IMR-90 (cell line): ENCODE measurements at regions not wholly inside any gene's neighbourhood (a gene's known extent, or its start where the extent isn't known, plus 50 kb on each side); places are given as distances from the start of the nearest gene placed in this dataset.

Source experiments
- ATAC-seq: fragments of 200-7000 bp; cut with Tn5 transposase; 2 replicates; pipeline ENCODE4 v1.9.1; 2020; ENCODE audit warnings: low read depth, mild to moderate bottlenecking, moderate library complexity
- BruUV-seq: library from RNA; stranded (reverse); fragments of 400-500 nt; replicated peaks from 2 replicates; lab custom pipeline; 2021; lab: Mats Ljungman, UMichigan
- CTCF ChIA-PET: fragments of 300-600 bp; formaldehyde crosslinking; extraction: SDS; loops from one replicate; lab custom pipeline; 2021; ENCODE audit warnings: antibody characterized with exemption; lab: Yijun Ruan, JAX
- POLR2A ChIA-PET: fragments of 300-600 bp; sonication (Branson Sonifier 250); formaldehyde crosslinking; loops from one replicate; lab custom pipeline; 2022; ENCODE audit warnings: antibody characterized with exemption; ENCODE audit not compliant: unreplicated experiment; lab: Charles Lee
- DNase-seq: peaks from one replicate; pipeline ENCODE4 v3.0.0; 2013
- H2AFZ ChIP-seq: replicated peaks from 2 replicates; pipeline ENCODE3; 2013; ENCODE audit warnings: low read length, mild to moderate bottlenecking; ENCODE audit not compliant: poor library complexity
- H2AK5ac ChIP-seq: 2 replicates; pipeline ENCODE4 v1.6.1; 2013; ENCODE audit warnings: low read depth, low read length, inconsistent platforms
- H2AK9ac ChIP-seq: replicated peaks from 2 replicates; pipeline ENCODE3; 2013; ENCODE audit warnings: mild to moderate bottlenecking, low read depth, low read length, moderate library complexity; ENCODE audit not compliant: poor library complexity
- H2BK120ac ChIP-seq: 2 replicates; pipeline ENCODE4 v1.6.1; 2013; ENCODE audit warnings: low read depth, low read length, inconsistent platforms
- H2BK15ac ChIP-seq: 3 replicates; pipeline ENCODE4 v1.6.1; 2013; ENCODE audit warnings: low read depth, low read length, inconsistent platforms
- H2BK20ac ChIP-seq: 2 replicates; pipeline ENCODE4 v1.6.1; 2013; ENCODE audit warnings: low read depth, mild to moderate bottlenecking, inconsistent platforms, low read length, moderate library complexity
- H2BK5ac ChIP-seq: 2 replicates; pipeline ENCODE4 v1.6.1; 2013; ENCODE audit warnings: mild to moderate bottlenecking, low read depth, low read length, inconsistent platforms; ENCODE audit not compliant: poor library complexity, severe bottlenecking
- H3K14ac ChIP-seq: replicated peaks from 2 replicates; pipeline ENCODE4 v1.6.1; 2013; ENCODE audit warnings: low read depth, low read length, inconsistent platforms
- H3K18ac ChIP-seq: 2 replicates; pipeline ENCODE4 v1.6.1; 2013; ENCODE audit warnings: low read depth, low read length, control low read depth
- H3K23ac ChIP-seq: 2 replicates; pipeline ENCODE4 v1.6.1; 2013; ENCODE audit warnings: low read depth, low read length, inconsistent platforms
- H3K27ac ChIP-seq: 2 replicates; pipeline ENCODE4 v1.5.1; 2013; ENCODE audit warnings: mild to moderate bottlenecking, control low read depth, low read length; ENCODE audit not compliant: insufficient read depth
- H3K27me3 ChIP-seq: 2 replicates; pipeline ENCODE4 v1.6.1; 2013; ENCODE audit warnings: low read length; ENCODE audit not compliant: control insufficient read depth, insufficient read depth
- H3K36me3 ChIP-seq: 2 replicates; pipeline ENCODE4 v1.6.1; 2013; ENCODE audit warnings: low read length, mixed read lengths; ENCODE audit not compliant: control insufficient read depth, insufficient read depth
- H3K4ac ChIP-seq: 2 replicates; pipeline ENCODE4 v1.6.1; 2013; ENCODE audit warnings: low read depth, low read length, inconsistent platforms
- H3K4me1 ChIP-seq: 2 replicates; pipeline ENCODE4 v1.6.1; 2013; ENCODE audit warnings: low read length, mixed read lengths; ENCODE audit not compliant: control insufficient read depth, insufficient read depth
- H3K4me2 ChIP-seq: 2 replicates; pipeline ENCODE4 v1.6.1; 2013; ENCODE audit warnings: low read depth, mild to moderate bottlenecking, control low read depth, low read length, moderate library complexity
- H3K4me3 ChIP-seq: 2 replicates; pipeline ENCODE4 v1.5.1; 2013; ENCODE audit warnings: low read depth, mild to moderate bottlenecking, control low read depth, low read length, moderate library complexity; ENCODE audit not compliant: insufficient read depth
- H3K56ac ChIP-seq: 2 replicates; pipeline ENCODE4 v1.6.1; 2013; ENCODE audit warnings: low read length, inconsistent platforms; ENCODE audit not compliant: insufficient read depth; ENCODE audit errors: extremely low read depth
- H3K79me1 ChIP-seq, 2 experiments: 2 replicates each; pipeline ENCODE4 v1.6.1; 2013; ENCODE audit warnings: low read length in 2 of 2, inconsistent platforms in 1 of 2, low read depth in 1 of 2
- H3K9ac ChIP-seq: 2 replicates; pipeline ENCODE4 v1.6.1; 2013; ENCODE audit warnings: low read depth, low read length, control low read depth
- H3K9me1 ChIP-seq: 2 replicates; pipeline ENCODE4 v1.6.1; 2013; ENCODE audit warnings: low read length, inconsistent platforms; ENCODE audit not compliant: insufficient read depth
- H3K9me3 ChIP-seq: 2 replicates; pipeline ENCODE4 v1.6.1; 2013; ENCODE audit warnings: low read length; ENCODE audit not compliant: control insufficient read depth, insufficient read depth
- H4K20me1 ChIP-seq: 2 replicates; pipeline ENCODE4 v1.6.1; 2013; ENCODE audit warnings: low read length, inconsistent platforms; ENCODE audit not compliant: insufficient read depth
- H4K5ac ChIP-seq: 2 replicates; pipeline ENCODE4 v1.6.1; 2013; ENCODE audit warnings: mild to moderate bottlenecking, low read depth, low read length, control low read depth
- H4K8ac ChIP-seq, 2 experiments: 2 replicates each; pipeline ENCODE4 v1.6.1; 2013; ENCODE audit warnings: low read depth in 2 of 2, low read length in 2 of 2, control low read depth in 1 of 2, inconsistent platforms in 1 of 2
- H4K91ac ChIP-seq: 2 replicates; pipeline ENCODE4 v1.6.1; 2013; ENCODE audit warnings: low read depth, low read length, inconsistent platforms; ENCODE audit not compliant: insufficient read depth
- BHLHE40 ChIP-seq: fragments of 150-350 bp; IDR thresholded peaks from 2 replicates; pipeline ENCODE4 v1.6.1; 2016; ENCODE audit warnings: mild to moderate bottlenecking, low read depth, low read length
- CEBPB ChIP-seq: IDR thresholded peaks from 2 replicates; pipeline ENCODE4 v1.6.1; 2012; ENCODE audit warnings: low read depth, low read length, improper control_type of control experiment
- FOS ChIP-seq: fragments of 150-350 bp; IDR thresholded peaks from 2 replicates; pipeline ENCODE4 v1.6.1; 2016; ENCODE audit warnings: low read depth, low read length
- MAFK ChIP-seq: IDR thresholded peaks from 2 replicates; pipeline ENCODE4 v1.6.1; 2012; ENCODE audit warnings: low read depth, low read length, improper control_type of control experiment
- MAZ ChIP-seq: IDR thresholded peaks from 2 replicates; pipeline ENCODE4 v1.6.1; 2012; ENCODE audit warnings: low read depth, mild to moderate bottlenecking, low read length, improper control_type of control experiment, moderate library complexity, borderline replicate concordance
- MXI1 ChIP-seq: IDR thresholded peaks from 2 replicates; pipeline ENCODE4 v1.6.1; 2012; ENCODE audit warnings: low read depth, mild to moderate bottlenecking, low read length, moderate library complexity, borderline replicate concordance
- NFE2L2 ChIP-seq: fragments of 150-350 bp; IDR thresholded peaks from 2 replicates; pipeline ENCODE4 v1.6.1; 2016; ENCODE audit warnings: low read depth, mild to moderate bottlenecking, low read length
- RCOR1 ChIP-seq: IDR thresholded peaks from 2 replicates; pipeline ENCODE4 v1.6.1; 2012; ENCODE audit warnings: mild to moderate bottlenecking, low read length, improper control_type of control experiment; ENCODE audit not compliant: insufficient replicate concordance
- RFX5 ChIP-seq: IDR thresholded peaks from 2 replicates; pipeline ENCODE4 v1.8.0; 2012; ENCODE audit warnings: low read depth, mild to moderate bottlenecking, low read length, moderate library complexity
- SMC3 ChIP-seq: fragments of 150-350 bp; IDR thresholded peaks from 2 replicates; pipeline ENCODE4 v1.6.1; 2016; ENCODE audit warnings: low read depth, mild to moderate bottlenecking, antibody characterized with exemption, low read length, moderate library complexity
- WGBS, 2 experiments: methylation state at CpG; one replicate each; pipeline versions ENCODE4 v1.1.5 to v1.1.7; 2013; ENCODE audit warnings: missing lambda C conversion rate in 2 of 2; ENCODE audit not compliant: insufficient read length in 1 of 2; ENCODE audit errors: extremely low coverage in 2 of 2; 5-methylcytosine and 5-hydroxymethylcytosine counted together
- dilution Hi-C: fragments of 300-500 bp; cut with HindIII; formaldehyde crosslinking; loops from one replicate; pipeline ENCODE4 v1.14.3; 2018; ENCODE audit warnings: low sequenced_read_pairs; ENCODE audit not compliant: unreplicated experiment
- in situ Hi-C: fragments of 300-500 bp; cut with MboI; formaldehyde crosslinking; loops from 3 replicates; pipeline ENCODE4 v1.14.3; 2019; ENCODE audit warnings: low sequenced_read_pairs, inconsistent platforms, mixed read lengths
- intact Hi-C: fragments of 100-400 bp; cut with micrococcal nuclease; formaldehyde crosslinking; loops from 2 replicates; pipeline ENCODE4 v1.10.0; 2022
- TF ChIP-seq, protein P1 (sequence below): fragments of 150-350 bp; IDR thresholded peaks from 2 replicates; pipeline ENCODE4 v1.6.1; 2017; ENCODE audit warnings: mild to moderate bottlenecking, antibody characterized with exemption, low read length, low read depth
- TF ChIP-seq, protein P2 (sequence below): conservative IDR thresholded peaks from 2 replicates; pipeline ENCODE4 v1.5.1; 2012; ENCODE audit warnings: mild to moderate bottlenecking, low read depth, low read length, improper control_type of control experiment
- TF ChIP-seq, protein P3 (sequence below): fragments of 150-350 bp; IDR thresholded peaks from 2 replicates; pipeline ENCODE4 v1.6.1; 2016; ENCODE audit warnings: low read depth, mild to moderate bottlenecking, low read length, moderate library complexity, borderline replicate concordance

DNA sequence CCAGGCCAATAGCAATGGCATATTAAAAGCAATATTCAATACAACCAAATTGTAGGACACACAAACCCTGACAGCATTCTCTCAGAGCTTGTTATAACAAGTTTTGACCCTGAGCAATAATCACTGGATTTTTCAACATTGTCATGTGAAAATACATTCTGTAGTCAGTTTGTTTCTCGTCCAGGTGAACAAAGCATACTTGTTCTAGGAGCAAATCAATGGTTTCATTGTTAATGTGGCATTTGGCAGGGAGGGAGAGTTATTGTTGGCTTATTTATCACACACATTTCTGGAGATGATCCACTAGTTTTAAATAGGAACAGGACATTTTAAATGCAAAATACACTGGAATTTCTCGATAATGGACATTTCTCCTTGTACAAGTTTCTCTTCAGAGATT, 69.9 kb upstream of the L3MBTL4 start (continued):
- TF ChIP-seq, protein P1, sequence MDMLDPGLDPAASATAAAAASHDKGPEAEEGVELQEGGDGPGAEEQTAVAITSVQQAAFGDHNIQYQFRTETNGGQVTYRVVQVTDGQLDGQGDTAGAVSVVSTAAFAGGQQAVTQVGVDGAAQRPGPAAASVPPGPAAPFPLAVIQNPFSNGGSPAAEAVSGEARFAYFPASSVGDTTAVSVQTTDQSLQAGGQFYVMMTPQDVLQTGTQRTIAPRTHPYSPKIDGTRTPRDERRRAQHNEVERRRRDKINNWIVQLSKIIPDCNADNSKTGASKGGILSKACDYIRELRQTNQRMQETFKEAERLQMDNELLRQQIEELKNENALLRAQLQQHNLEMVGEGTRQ, result no peak
- TF ChIP-seq MAFK (no peak), MAZ (no peak)

DNA sequence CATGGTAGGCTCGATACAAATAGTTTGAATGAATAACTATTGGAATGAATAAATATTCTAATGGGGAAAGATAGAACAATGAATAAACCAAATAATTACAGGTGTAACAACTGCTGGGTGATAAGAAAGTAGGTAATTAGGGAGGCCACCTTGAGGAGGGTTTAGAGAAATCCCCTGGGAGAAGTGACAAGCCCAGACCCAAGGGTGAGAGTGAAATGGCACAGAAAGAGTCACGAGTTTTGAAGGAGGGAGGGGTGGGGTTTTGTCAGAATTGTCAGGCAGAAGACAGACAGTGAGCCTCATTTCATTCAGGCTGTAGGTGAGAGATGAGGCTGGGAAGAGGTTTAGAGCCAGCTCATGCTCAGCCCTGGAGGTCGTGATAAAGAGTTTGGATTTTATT, 71.6 kb upstream of the L3MBTL4 start:
- BruUV-seq, result no TSS peak
- H3K9ac ChIP-seq, result no peak overlapping the region
- no peak overlapping the region for H3K4ac ChIP-seq
- WGBS, 2 experiments, result no CpG with 5 or more reads among the region's 3 CpGs
- no peak overlapping the region for H3K56ac ChIP-seq
- H4K91ac ChIP-seq, result no peak overlapping the region
- no peak overlapping the region for H3K18ac ChIP-seq
- no peak overlapping the region for H3K4me2 ChIP-seq
- H2AK5ac ChIP-seq, result no peak overlapping the region
- H2AFZ ChIP-seq, result no peak overlapping the region
- no peak for DNase-seq
- no peak overlapping the region for H3K14ac ChIP-seq
- H3K27me3 ChIP-seq, result peaks cover 2% of the 10 kb centered on the region; the same call in 1 of the 2 replicates
- dilution Hi-C loops (no loop called here), intact Hi-C loops (no loop called here), in situ Hi-C loops (no loop called here)
- no peak overlapping the region for H4K8ac ChIP-seq
- no peak overlapping the region for H2BK5ac ChIP-seq
- H3K9me1 ChIP-seq, result no peaks in the 10 kb centered on the region
- ChIA-PET POLR2A (no interaction called here), CTCF (no interaction called here)
- no peaks in the 10 kb centered on the region for H3K79me1 ChIP-seq
- H3K23ac ChIP-seq, result no peak overlapping the region
- H4K20me1 ChIP-seq, result no peaks in the 10 kb centered on the region
- no peak overlapping the region for H2BK20ac ChIP-seq
- H2AK9ac ChIP-seq, result no peak overlapping the region
- no peak overlapping the region for H4K5ac ChIP-seq
- no peaks in the 10 kb centered on the region for H3K9me3 ChIP-seq
- no peak overlapping the region for H2BK15ac ChIP-seq
- H3K4me1 ChIP-seq, result no peaks in the 10 kb centered on the region
- H3K27ac ChIP-seq, result no peak overlapping the region
- no peak overlapping the region for H2BK120ac ChIP-seq
- no peak overlapping the region for H3K4me3 ChIP-seq
- ATAC-seq, result no peak
- no peaks in the 10 kb centered on the region for H3K36me3 ChIP-seq
- TF ChIP-seq MXI1 (no peak), FOS (no peak), RFX5 (no peak), BHLHE40 (no peak), RCOR1 (no peak), SMC3 (no peak), NFE2L2 (no peak), MAFK (no peak), CEBPB (no peak)
- TF ChIP-seq, protein P1, result no peak
- TF ChIP-seq, protein P2, sequence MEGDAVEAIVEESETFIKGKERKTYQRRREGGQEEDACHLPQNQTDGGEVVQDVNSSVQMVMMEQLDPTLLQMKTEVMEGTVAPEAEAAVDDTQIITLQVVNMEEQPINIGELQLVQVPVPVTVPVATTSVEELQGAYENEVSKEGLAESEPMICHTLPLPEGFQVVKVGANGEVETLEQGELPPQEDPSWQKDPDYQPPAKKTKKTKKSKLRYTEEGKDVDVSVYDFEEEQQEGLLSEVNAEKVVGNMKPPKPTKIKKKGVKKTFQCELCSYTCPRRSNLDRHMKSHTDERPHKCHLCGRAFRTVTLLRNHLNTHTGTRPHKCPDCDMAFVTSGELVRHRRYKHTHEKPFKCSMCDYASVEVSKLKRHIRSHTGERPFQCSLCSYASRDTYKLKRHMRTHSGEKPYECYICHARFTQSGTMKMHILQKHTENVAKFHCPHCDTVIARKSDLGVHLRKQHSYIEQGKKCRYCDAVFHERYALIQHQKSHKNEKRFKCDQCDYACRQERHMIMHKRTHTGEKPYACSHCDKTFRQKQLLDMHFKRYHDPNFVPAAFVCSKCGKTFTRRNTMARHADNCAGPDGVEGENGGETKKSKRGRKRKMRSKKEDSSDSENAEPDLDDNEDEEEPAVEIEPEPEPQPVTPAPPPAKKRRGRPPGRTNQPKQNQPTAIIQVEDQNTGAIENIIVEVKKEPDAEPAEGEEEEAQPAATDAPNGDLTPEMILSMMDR, result no peak
- TF ChIP-seq, protein P3, sequence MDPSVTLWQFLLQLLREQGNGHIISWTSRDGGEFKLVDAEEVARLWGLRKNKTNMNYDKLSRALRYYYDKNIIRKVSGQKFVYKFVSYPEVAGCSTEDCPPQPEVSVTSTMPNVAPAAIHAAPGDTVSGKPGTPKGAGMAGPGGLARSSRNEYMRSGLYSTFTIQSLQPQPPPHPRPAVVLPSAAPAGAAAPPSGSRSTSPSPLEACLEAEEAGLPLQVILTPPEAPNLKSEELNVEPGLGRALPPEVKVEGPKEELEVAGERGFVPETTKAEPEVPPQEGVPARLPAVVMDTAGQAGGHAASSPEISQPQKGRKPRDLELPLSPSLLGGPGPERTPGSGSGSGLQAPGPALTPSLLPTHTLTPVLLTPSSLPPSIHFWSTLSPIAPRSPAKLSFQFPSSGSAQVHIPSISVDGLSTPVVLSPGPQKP, result no peak
